SK-N-MC (cell line): ENCODE measurements at regions not wholly inside any gene's neighbourhood (a gene's known extent, or its start where the extent isn't known, plus 50 kb on each side); places are given as distances from the start of the nearest gene placed in this dataset.

Source experiments
- DNase-seq: peaks from one replicate; pipeline ENCODE4 v3.0.0-alpha.2; 2011; ENCODE audit warnings: low read depth, low spot score
- H3K27ac ChIP-seq: fragments of 200-600 bp; sonication (generic); 2 replicates; pipeline ENCODE4 v1.5.1; 2016; ENCODE audit warnings: mixed run types
- H3K36me3 ChIP-seq: fragments of 200-600 bp; sonication (generic); 2 replicates; pipeline ENCODE4 v1.6.1; 2017; ENCODE audit warnings: antibody characterized with exemption, low read length, mixed read lengths; ENCODE audit not compliant: insufficient read depth
- H3K4me3 ChIP-seq: fragments of 200-600 bp; sonication (generic); 2 replicates; pipeline ENCODE4 v1.5.1; 2016
- H3K9ac ChIP-seq: fragments of 200-600 bp; sonication (generic); 2 replicates; pipeline ENCODE4 v1.8.0; 2017; ENCODE audit warnings: mixed run types, mixed read lengths; ENCODE audit not compliant: insufficient read length
- H3K9me3 ChIP-seq: fragments of 200-600 bp; sonication (generic); 2 replicates; pipeline ENCODE4 v1.6.1; 2017; ENCODE audit warnings: low read depth, mild to moderate bottlenecking, antibody characterized with exemption, low read length, moderate library complexity, mixed read lengths
- EZH2 ChIP-seq: fragments of 200-600 bp; sonication (generic); IDR thresholded peaks from one replicate; pipeline ENCODE4 v1.6.1; 2017; ENCODE audit warnings: antibody characterized with exemption
- FOXP2 ChIP-seq: optimal IDR thresholded peaks from 2 replicates; pipeline ENCODE3; 2011; ENCODE audit warnings: mild to moderate bottlenecking, moderate library complexity; ENCODE audit not compliant: insufficient read depth; ENCODE audit errors: extremely low read length, control extremely low read depth
- POLR2AphosphoS5 ChIP-seq: IDR thresholded peaks from 2 replicates; pipeline ENCODE4 v1.6.1; 2012; ENCODE audit warnings: mild to moderate bottlenecking, low read depth, low read length, borderline replicate concordance

DNA sequence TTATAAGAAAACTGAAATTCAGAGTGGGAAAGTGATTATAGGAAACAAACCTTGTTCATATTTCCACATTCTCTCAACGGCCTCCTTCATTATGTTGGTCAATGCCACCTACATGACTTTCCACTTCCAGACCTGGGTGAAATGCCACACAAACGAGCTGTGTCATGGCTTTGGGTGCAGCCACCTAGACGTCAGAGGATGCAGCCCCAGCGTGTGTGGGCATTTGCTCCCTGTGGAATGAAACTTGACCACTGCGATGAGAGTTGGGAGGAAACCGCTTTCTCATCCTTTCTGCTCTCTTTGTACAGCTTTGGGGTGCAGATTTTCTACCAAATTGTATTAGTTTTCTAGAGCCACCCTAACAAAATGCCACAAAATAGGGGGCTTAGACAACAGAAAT, 291.0 kb downstream of the CYRIA start:
- no peak for TF ChIP-seq FOXP2
- no peak for TF ChIP-seq EZH2
- no peak for TF ChIP-seq POLR2AphosphoS5
- DNase-seq: no peak
- Histone ChIP-seq H3K9me3 (no peaks in the 10 kb centered on the region), H3K4me3 (no peak overlapping the region), H3K36me3 (no peaks in the 10 kb centered on the region), H3K9ac (no peak overlapping the region), H3K27ac (no peak overlapping the region)

DNA sequence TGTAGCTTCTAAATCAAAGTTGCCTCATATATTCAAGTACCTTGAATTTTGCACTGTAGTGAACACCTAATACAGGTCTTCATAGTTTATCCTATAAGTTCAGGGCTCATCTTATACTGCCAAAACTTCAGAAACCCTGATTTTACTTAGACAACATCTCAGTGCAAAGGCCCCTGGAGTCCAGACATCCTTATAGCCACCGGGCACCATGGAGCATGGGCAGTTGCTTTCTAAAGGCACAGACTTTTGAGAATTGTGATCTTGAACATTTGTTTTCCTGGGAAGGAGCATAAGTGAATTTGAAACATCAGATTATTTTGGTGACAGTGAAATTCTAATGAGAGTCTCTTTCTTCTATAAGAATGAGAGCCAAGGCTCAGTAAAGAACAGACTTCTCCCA, 292.3 kb downstream of the CYRIA start:
- TF ChIP-seq POLR2AphosphoS5 (no peak), FOXP2 (no peak), EZH2 (no peak)
- Histone ChIP-seq H3K9me3 (no peaks in the 10 kb centered on the region), H3K36me3 (no peaks in the 10 kb centered on the region), H3K4me3 (no peak overlapping the region), H3K9ac (no peak overlapping the region), H3K27ac (no peak overlapping the region)
- no peak for DNase-seq

DNA sequence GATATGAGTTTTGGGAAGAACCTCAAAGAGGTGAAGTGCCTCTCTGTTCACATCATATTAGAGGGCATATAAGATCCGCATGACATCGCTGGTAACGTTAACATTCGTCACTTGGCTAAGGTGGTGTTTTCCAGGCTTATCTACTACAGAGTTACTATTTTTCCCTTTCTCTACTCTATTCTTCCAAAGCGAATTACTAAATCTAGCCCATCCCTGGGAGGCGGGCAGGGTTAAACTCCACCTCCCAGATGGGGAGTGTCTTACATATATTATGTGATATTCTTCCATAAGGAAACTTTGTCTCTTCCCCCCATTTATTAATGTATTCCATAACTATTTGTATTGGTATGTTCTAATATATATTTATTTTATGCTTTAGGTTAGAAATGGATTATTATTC, 293.9 kb downstream of the CYRIA start:
- Histone ChIP-seq H3K4me3 (no peak overlapping the region), H3K9ac (no peak overlapping the region), H3K27ac (no peak overlapping the region), H3K36me3 (no peaks in the 10 kb centered on the region), H3K9me3 (no peaks in the 10 kb centered on the region)
- DNase-seq: no peak
- TF ChIP-seq FOXP2 (no peak), POLR2AphosphoS5 (no peak), EZH2 (no peak)

DNA sequence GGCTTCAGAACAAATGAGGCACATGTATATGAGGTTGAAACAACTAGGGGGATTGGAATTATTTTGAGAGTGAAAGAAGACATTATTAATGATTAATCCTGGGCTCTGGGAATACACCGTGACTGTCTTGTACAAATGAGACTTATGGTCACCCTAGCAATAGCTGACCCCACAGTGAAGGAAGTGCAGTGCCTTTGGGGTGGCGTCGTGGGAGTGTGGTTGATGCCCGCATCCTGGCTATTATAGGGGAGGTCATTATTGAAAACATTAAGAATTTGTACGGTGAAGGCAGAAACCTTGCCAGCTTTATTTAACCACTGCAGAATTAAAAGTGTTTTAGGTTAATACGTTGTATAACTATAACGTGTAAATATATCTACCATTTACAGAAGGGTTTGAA, 296.7 kb downstream of the CYRIA start:
- no peak overlapping the region for H3K27ac ChIP-seq
- no peak for DNase-seq
- no peak for TF ChIP-seq POLR2AphosphoS5
- no peak for TF ChIP-seq FOXP2
- no peak for TF ChIP-seq EZH2
- no peaks in the 10 kb centered on the region for H3K9me3 ChIP-seq
- no peak overlapping the region for H3K9ac ChIP-seq
- H3K4me3 ChIP-seq: no peak overlapping the region
- no peaks in the 10 kb centered on the region for H3K36me3 ChIP-seq

DNA sequence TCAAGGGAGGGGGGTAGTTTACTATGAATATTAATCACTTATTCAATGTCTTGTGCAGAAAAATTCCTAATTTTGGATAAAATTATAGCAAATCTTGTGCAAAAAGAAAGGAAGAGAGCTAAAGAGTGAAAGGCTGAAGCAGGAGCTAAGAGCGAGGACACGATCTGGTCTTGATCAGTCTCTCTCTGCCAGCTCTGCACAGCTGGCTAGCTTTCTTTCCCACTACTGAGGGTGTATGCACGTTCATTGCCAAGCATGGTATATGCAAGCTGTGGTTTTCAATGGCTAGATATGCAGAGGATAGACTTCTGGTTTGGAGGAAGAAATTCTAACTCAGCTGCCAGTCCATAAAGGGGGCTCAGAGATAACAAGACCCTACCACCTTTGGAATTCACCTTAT, 297.3 kb downstream of the CYRIA start:
- no peak overlapping the region for H3K27ac ChIP-seq
- H3K9ac ChIP-seq: no peak overlapping the region
- TF ChIP-seq EZH2 (no peak), FOXP2 (no peak), POLR2AphosphoS5 (no peak)
- no peaks in the 10 kb centered on the region for H3K9me3 ChIP-seq
- H3K4me3 ChIP-seq: no peak overlapping the region
- DNase-seq: no peak
- H3K36me3 ChIP-seq: no peaks in the 10 kb centered on the region

DNA sequence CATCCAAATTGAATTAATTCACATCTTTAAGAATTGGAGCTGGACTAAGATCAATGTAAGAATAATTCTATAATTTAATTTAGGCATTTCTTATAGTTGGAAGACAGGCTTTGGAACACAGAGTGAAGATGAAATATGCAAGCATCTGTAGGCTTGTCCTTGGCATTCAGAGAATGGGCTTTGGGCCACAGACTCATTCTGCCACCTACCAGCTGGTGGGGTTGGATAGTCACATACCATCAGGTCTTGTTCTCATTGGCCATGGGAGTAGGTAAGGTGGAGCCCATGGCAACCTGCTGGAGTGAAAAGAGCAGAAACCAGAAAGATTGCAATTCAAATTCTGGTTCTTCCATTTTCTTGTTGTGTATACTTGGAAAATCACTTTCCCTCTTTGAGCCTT, 300.3 kb downstream of the CYRIA start:
- Histone ChIP-seq H3K36me3 (no peaks in the 10 kb centered on the region), H3K4me3 (no peak overlapping the region), H3K9ac (no peak overlapping the region), H3K27ac (no peak overlapping the region), H3K9me3 (no peaks in the 10 kb centered on the region)
- no peak for DNase-seq
- no peak for TF ChIP-seq EZH2
- TF ChIP-seq POLR2AphosphoS5: no peak
- TF ChIP-seq FOXP2: no peak

DNA sequence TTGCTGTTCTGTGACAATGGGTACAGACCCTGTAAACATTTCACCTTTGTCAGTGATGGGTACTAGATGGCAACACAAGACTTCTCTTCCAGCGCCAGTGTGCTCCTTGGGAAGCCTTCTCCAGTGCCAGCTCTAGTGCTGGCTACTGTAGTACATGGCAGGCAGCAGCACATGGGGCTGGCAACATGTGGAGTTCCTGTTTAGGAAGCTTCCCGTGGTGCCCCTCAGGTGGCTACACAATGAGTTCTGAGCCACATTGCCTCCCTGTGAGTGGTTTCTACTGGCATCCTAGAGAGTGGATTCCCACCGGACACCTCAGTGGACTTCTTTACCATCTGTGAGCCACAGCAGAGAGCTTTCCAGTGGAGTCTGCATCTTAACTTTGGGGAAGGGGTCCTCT, 302.1 kb downstream of the CYRIA start:
- no peak for DNase-seq
- TF ChIP-seq FOXP2 (no peak), EZH2 (no peak), POLR2AphosphoS5 (no peak)
- H3K9ac ChIP-seq: no peak overlapping the region

DNA sequence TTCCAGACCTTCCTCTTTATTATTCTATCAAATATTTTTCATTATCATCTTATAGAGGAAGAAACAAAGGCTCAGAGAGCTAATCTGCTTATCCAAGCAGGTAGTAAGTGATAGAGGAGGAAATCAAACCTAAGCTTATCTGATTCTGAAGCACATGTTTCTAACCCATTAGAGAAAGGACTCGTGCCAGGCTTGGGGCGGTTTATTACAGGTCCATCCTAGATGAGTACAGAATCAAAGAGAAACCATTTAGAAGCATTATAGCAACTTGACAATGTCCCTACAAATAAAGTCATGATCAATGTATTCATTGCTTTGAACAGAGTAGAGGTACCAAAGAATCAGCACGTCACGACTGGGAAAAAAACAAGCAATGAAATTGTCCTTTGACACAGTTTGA, 303.0 kb downstream of the CYRIA start:
- DNase-seq: no peak
- Histone ChIP-seq H3K4me3 (no peak overlapping the region), H3K9ac (no peak overlapping the region), H3K9me3 (no peaks in the 10 kb centered on the region), H3K36me3 (no peaks in the 10 kb centered on the region), H3K27ac (no peak overlapping the region)
- TF ChIP-seq FOXP2 (no peak), POLR2AphosphoS5 (no peak), EZH2 (no peak)

More for the DNA sequence above, 302.1 kb downstream of the CYRIA start:
- Histone ChIP-seq H3K4me3 (no peak overlapping the region), H3K36me3 (no peaks in the 10 kb centered on the region), H3K27ac (no peak overlapping the region), H3K9me3 (no peaks in the 10 kb centered on the region)

DNA sequence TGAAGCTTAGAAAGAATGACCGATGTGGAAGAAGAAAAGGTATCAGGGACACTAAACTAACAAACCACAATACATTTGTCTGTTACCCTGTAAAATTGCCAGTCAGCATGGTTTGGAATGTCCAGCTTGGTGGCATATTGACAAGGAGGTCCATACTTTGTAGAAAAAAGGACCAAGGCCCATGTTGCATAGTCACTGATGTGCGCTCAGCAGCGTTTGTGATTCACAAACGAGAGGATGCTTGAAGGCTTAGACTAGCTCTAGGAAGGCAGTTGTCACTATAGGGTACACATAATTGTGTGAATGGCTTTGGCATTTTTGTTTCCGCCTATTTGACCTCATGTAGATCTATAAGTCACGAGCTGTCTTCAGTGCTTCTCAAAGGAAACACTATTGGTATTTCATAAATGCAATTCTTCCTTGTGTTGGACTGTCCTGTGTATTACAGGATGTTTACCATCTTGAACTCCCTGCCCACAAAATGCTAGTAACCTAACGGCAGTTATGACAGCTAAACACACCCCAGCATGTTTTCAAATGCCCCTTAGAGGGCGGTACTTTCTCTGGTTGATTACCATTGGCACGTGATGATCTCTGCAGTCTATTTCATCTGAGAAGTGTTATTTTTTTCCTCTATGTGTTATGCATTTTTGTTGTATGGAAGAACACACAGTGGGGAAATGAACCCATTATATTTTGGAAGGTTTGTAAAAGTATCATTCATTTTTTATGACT, 304.2 kb downstream of the CYRIA start:
- Histone ChIP-seq H3K36me3 (no peaks in the 10 kb centered on the region), H3K9me3 (0 out of 2 replicates have a peak, but pooled peaks cover 3% of the 10 kb centered on the region), H3K9ac (no peak overlapping the region), H3K4me3 (no peak overlapping the region), H3K27ac (no peak overlapping the region)
- no peak for TF ChIP-seq FOXP2
- TF ChIP-seq EZH2: no peak
- TF ChIP-seq POLR2AphosphoS5: no peak
- no peak for DNase-seq
